Activated T-cell treated with anti-CD3 and anti-CD28 coated beads, Interleukin-2, amount 50 U/mL, for 4 hours (primary cell): ENCODE measurements at regions not wholly inside any gene's neighbourhood (a gene's known extent, or its start where the extent isn't known, plus 50 kb on each side); places are given as distances from the start of the nearest gene placed in this dataset.
"Not testable (repeated sequence)": the region's sequence is repeated elsewhere in the genome, so short reads cannot be mapped to it uniquely, and the experiment has no call there.

Experiments used
- ATAC-seq, 2 donors: fragments of 200-7000 bp; cut with Tn5 transposase; one replicate each; pipeline ENCODE4 v1.10.0; 2021
- DNase-seq: peaks from one replicate; pipeline ENCODE4 v3.0.0-alpha.2; 2020
- H3K27me3 Mint-ChIP-seq: one replicate; pipeline ENCODE4 v1.8.0; 2021; ENCODE audit warnings: low read depth, mixed read lengths
- H3K36me3 Mint-ChIP-seq: one replicate; pipeline ENCODE4 v1.8.0; 2022; ENCODE audit warnings: mixed read lengths; ENCODE audit not compliant: insufficient read depth
- H3K4me1 Mint-ChIP-seq: one replicate; pipeline ENCODE4 v1.8.0; 2021; ENCODE audit warnings: low read depth, mixed read lengths
- H3K4me3 Mint-ChIP-seq: one replicate; pipeline ENCODE4 v1.8.0; 2021; ENCODE audit warnings: mild to moderate bottlenecking, moderate library complexity, mixed read lengths
- H3K9me3 Mint-ChIP-seq: one replicate; pipeline ENCODE4 v1.8.0; 2021; ENCODE audit warnings: mixed read lengths

GRCh38 chr6:168942646-168943045 is 311.0 kb downstream of the THBS2 start:
- ATAC-seq (no peak), DNase-seq (no peak)
- no peaks in the 10 kb centered on the region for H3K36me3 Mint-ChIP-seq
- H3K4me1 Mint-ChIP-seq, result no peaks in the 10 kb centered on the region
- H3K4me3 Mint-ChIP-seq, result no peak overlapping the region
- H3K27me3 Mint-ChIP-seq, result peaks cover 10% of the 10 kb centered on the region
- no peaks in the 10 kb centered on the region for H3K9me3 Mint-ChIP-seq

GRCh38 chr6:168941036-168941435 is 312.6 kb downstream of the THBS2 start:
- Mint-ChIP-seq H3K9me3 (no peaks in the 10 kb centered on the region), H3K4me1 (no peaks in the 10 kb centered on the region), H3K27me3 (peaks cover 10% of the 10 kb centered on the region), H3K36me3 (no peaks in the 10 kb centered on the region), H3K4me3 (no peak overlapping the region)
- DNase-seq, result no peak
- ATAC-seq, result no peak

GRCh38 chr6:168939796-168940195 is 313.9 kb downstream of the THBS2 start:
- H3K4me3 Mint-ChIP-seq, result no peak overlapping the region
- H3K4me1 Mint-ChIP-seq, result no peaks in the 10 kb centered on the region
- ATAC-seq (no peak), DNase-seq (no peak)
- H3K36me3 Mint-ChIP-seq, result no peaks in the 10 kb centered on the region
- peaks cover 11% of the 10 kb centered on the region for H3K27me3 Mint-ChIP-seq
- H3K9me3 Mint-ChIP-seq, result no peaks in the 10 kb centered on the region

- ATAC-seq, result no peak
Measured at GRCh38 chr6:168939041-168939440, 314.6 kb downstream of the THBS2 start.

GRCh38 chr6:168938546-168938945 is 315.1 kb downstream of the THBS2 start:
- ATAC-seq (no peak), DNase-seq (no peak)
- H3K9me3 Mint-ChIP-seq, result no peaks in the 10 kb centered on the region
- no peaks in the 10 kb centered on the region for H3K4me1 Mint-ChIP-seq
- no peaks in the 10 kb centered on the region for H3K36me3 Mint-ChIP-seq
- peaks cover 15% of the 10 kb centered on the region for H3K27me3 Mint-ChIP-seq
- no peak overlapping the region for H3K4me3 Mint-ChIP-seq

More at GRCh38 chr6:168939041-168939440, 314.6 kb downstream of the THBS2 start:
- no peaks in the 10 kb centered on the region for H3K4me1 Mint-ChIP-seq
- H3K9me3 Mint-ChIP-seq, result no peaks in the 10 kb centered on the region
- no peaks in the 10 kb centered on the region for H3K36me3 Mint-ChIP-seq
- DNase-seq, result no peak
- H3K4me3 Mint-ChIP-seq, result no peak overlapping the region
- H3K27me3 Mint-ChIP-seq, result peaks cover 15% of the 10 kb centered on the region

GRCh38 chr6:168937054-168937453 is 316.6 kb downstream of the THBS2 start:
- no peaks in the 10 kb centered on the region for H3K9me3 Mint-ChIP-seq
- H3K4me1 Mint-ChIP-seq, result no peaks in the 10 kb centered on the region
- ATAC-seq, result no peak
- no peak for DNase-seq
- no peaks in the 10 kb centered on the region for H3K36me3 Mint-ChIP-seq
- peaks cover 13% of the 10 kb centered on the region for H3K27me3 Mint-ChIP-seq
- no peak overlapping the region for H3K4me3 Mint-ChIP-seq

- no peak overlapping the region for H3K4me3 Mint-ChIP-seq
- no peak for ATAC-seq
- no peak for DNase-seq
Measured at GRCh38 chr6:168935628-168936010, 318.0 kb downstream of the THBS2 start.

GRCh38 chr6:168934660-168935627 is 318.7 kb downstream of the THBS2 start:
- no peak for ATAC-seq
- Mint-ChIP-seq H3K9me3 (no peaks in the 10 kb centered on the region), H3K36me3 (no peaks in the 10 kb centered on the region), H3K4me1 (no peaks in the 10 kb centered on the region), H3K4me3 (no peak overlapping the region), H3K27me3 (peaks cover 11% of the 10 kb centered on the region)
- no peak for DNase-seq

More at GRCh38 chr6:168935628-168936010, 318.0 kb downstream of the THBS2 start:
- no peaks in the 10 kb centered on the region for H3K36me3 Mint-ChIP-seq
- no peaks in the 10 kb centered on the region for H3K4me1 Mint-ChIP-seq
- H3K9me3 Mint-ChIP-seq, result no peaks in the 10 kb centered on the region
- peaks cover 11% of the 10 kb centered on the region for H3K27me3 Mint-ChIP-seq

- not testable (repeated sequence) for H3K27me3 Mint-ChIP-seq, H3K9me3 Mint-ChIP-seq, H3K4me1 Mint-ChIP-seq, H3K4me3 Mint-ChIP-seq, ATAC-seq, H3K36me3 Mint-ChIP-seq, DNase-seq
Measured at GRCh38 chr6:168932171-168932570, 321.5 kb downstream of the THBS2 start.

- not testable (repeated sequence) for H3K9me3 Mint-ChIP-seq, H3K36me3 Mint-ChIP-seq, DNase-seq, H3K4me3 Mint-ChIP-seq, H3K4me1 Mint-ChIP-seq, H3K27me3 Mint-ChIP-seq, ATAC-seq
Measured at GRCh38 chr6:168931072-168931471, 322.6 kb downstream of the THBS2 start.

- Mint-ChIP-seq H3K4me1 (no peaks in the 10 kb centered on the region), H3K36me3 (no peaks in the 10 kb centered on the region), H3K9me3 (no peaks in the 10 kb centered on the region), H3K27me3 (peaks cover 6% of the 10 kb centered on the region), H3K4me3 (no peak overlapping the region)
- ATAC-seq (no peak), DNase-seq (no peak)
Measured at GRCh38 chr6:168929871-168930450, 323.7 kb downstream of the THBS2 start.

- no peak for DNase-seq
- Mint-ChIP-seq H3K36me3 (no peaks in the 10 kb centered on the region), H3K4me1 (no peaks in the 10 kb centered on the region), H3K9me3 (no peaks in the 10 kb centered on the region), H3K4me3 (no peak overlapping the region), H3K27me3 (peaks cover 2% of the 10 kb centered on the region)
- no peak for ATAC-seq
Measured at GRCh38 chr6:168928012-168928411, 325.6 kb downstream of the THBS2 start.

- no peaks in the 10 kb centered on the region for H3K4me1 Mint-ChIP-seq
- DNase-seq, result no peak
- no peaks in the 10 kb centered on the region for H3K9me3 Mint-ChIP-seq
- H3K36me3 Mint-ChIP-seq, result no peaks in the 10 kb centered on the region
- ATAC-seq, result no peak
- peaks cover 2% of the 10 kb centered on the region for H3K27me3 Mint-ChIP-seq
- H3K4me3 Mint-ChIP-seq, result no peak overlapping the region
Measured at GRCh38 chr6:168927026-168927425, 326.6 kb downstream of the THBS2 start.

GRCh38 chr6:168926306-168926705 is 327.3 kb downstream of the THBS2 start:
- no peak for DNase-seq
- no peaks in the 10 kb centered on the region for H3K4me1 Mint-ChIP-seq
- peaks cover 2% of the 10 kb centered on the region for H3K27me3 Mint-ChIP-seq
- ATAC-seq, result no peak
- no peaks in the 10 kb centered on the region for H3K36me3 Mint-ChIP-seq
- no peaks in the 10 kb centered on the region for H3K9me3 Mint-ChIP-seq
- H3K4me3 Mint-ChIP-seq, result no peak overlapping the region

GRCh38 chr6:168925671-168926070 is 328.0 kb downstream of the THBS2 start:
- no peak for DNase-seq
- Mint-ChIP-seq H3K36me3 (no peaks in the 10 kb centered on the region), H3K4me1 (no peaks in the 10 kb centered on the region), H3K27me3 (peaks cover 2% of the 10 kb centered on the region), H3K9me3 (no peaks in the 10 kb centered on the region), H3K4me3 (no peak overlapping the region)
- no peak for ATAC-seq
